Esophagus muscularis mucosa (tissue), 4 donors: ENCODE measurements at regions not wholly inside any gene's neighbourhood (a gene's known extent, or its start where the extent isn't known, plus 50 kb on each side); places are given as distances from the start of the nearest gene placed in this dataset.

Experiments used
- CTCF ChIP-seq, 3 experiments: fragments of 200-600 bp in 2 of 3; fragments of 450-650 bp in 1 of 3; sonication (generic) in 2 of 3; IDR thresholded peaks; one replicate each; pipeline ENCODE4 v1.5.1; 2017 to 2019; ENCODE audit warnings: antibody characterized with exemption in 3 of 3, mild to moderate bottlenecking in 2 of 3, moderate library complexity in 1 of 3
- EP300 ChIP-seq: sonication (generic); formaldehyde crosslinking; IDR thresholded peaks from one replicate; pipeline ENCODE4 v1.6.1; 2017; ENCODE audit warnings: antibody characterized with exemption
- POLR2A ChIP-seq: fragments of 450-650 bp; IDR thresholded peaks from one replicate; pipeline ENCODE4 v1.6.1; 2017; ENCODE audit warnings: antibody characterized with exemption, moderate library complexity, mild to moderate bottlenecking, low read depth
- POLR2AphosphoS5 ChIP-seq, 2 donors: sonication (generic); formaldehyde crosslinking; IDR thresholded peaks; one replicate each; pipeline ENCODE4 v1.6.1; 2017; ENCODE audit warnings: antibody characterized with exemption in 2 of 2

GRCh38 chr10:117740088-117740487 lies 197.5 kb downstream of the EMX2 start:
- TF ChIP-seq POLR2AphosphoS5 (IDR thresholded peaks at IDR 0.05) (no peak), CTCF (IDR thresholded peaks at IDR 0.05) (no peak), EP300 (no peak), POLR2A (no peak)
